GM23338 (cell line): ENCODE measurements at regions not wholly inside any gene's neighbourhood (a gene's known extent, or its start where the extent isn't known, plus 50 kb on each side); places are given as distances from the start of the nearest gene placed in this dataset.

Source experiments
- ATAC-seq: fragments of 200-7000 bp; cut with Tn5 transposase; 3 replicates; pipeline ENCODE4 v1.9.1; 2020
- DNase-seq: peaks from one replicate; pipeline ENCODE4 v3.0.0-alpha.2; 2015; ENCODE audit warnings: low spot score
- H2AFZ ChIP-seq: fragments of 200-600 bp; sonication (generic); 2 replicates; pipeline ENCODE4 v1.8.0; 2016; ENCODE audit warnings: antibody characterized with exemption, mild to moderate bottlenecking, moderate library complexity
- H3F3A ChIP-seq: fragments of 200-600 bp; sonication (generic); replicated peaks from 2 replicates; pipeline ENCODE4 v1.8.0; 2017; ENCODE audit warnings: antibody characterized with exemption, mixed run types, low read depth
- H3K27ac ChIP-seq: fragments of 200-600 bp; sonication (generic); 2 replicates; pipeline ENCODE4 v1.6.1; 2016; ENCODE audit warnings: low read depth
- H3K27me3 ChIP-seq: fragments of 200-600 bp; sonication (generic); 2 replicates; pipeline ENCODE4 v1.8.0; 2016; ENCODE audit warnings: mild to moderate bottlenecking, mixed run types, moderate library complexity; ENCODE audit not compliant: insufficient read depth
- H3K36me3 ChIP-seq: fragments of 200-600 bp; sonication (generic); 2 replicates; pipeline ENCODE4 v1.8.0; 2016; ENCODE audit warnings: mild to moderate bottlenecking; ENCODE audit not compliant: insufficient read depth
- H3K4me1 ChIP-seq: fragments of 200-600 bp; sonication (generic); 2 replicates; pipeline ENCODE4 v1.8.0; 2016; ENCODE audit warnings: mild to moderate bottlenecking, moderate library complexity; ENCODE audit not compliant: insufficient read depth
- H3K4me2 ChIP-seq: fragments of 200-600 bp; sonication (generic); 2 replicates; pipeline ENCODE4 v1.7.1; 2017; ENCODE audit warnings: mixed run types
- H3K4me3 ChIP-seq: fragments of 200-600 bp; sonication (generic); 2 replicates; pipeline ENCODE4 v1.6.1; 2016; ENCODE audit warnings: mixed run types
- H3K79me2 ChIP-seq: fragments of 200-600 bp; sonication (generic); replicated peaks from 2 replicates; pipeline ENCODE4 v1.8.0; 2017; ENCODE audit warnings: mild to moderate bottlenecking; ENCODE audit not compliant: insufficient read depth
- H3K9me2 ChIP-seq: fragments of 200-600 bp; sonication (generic); 2 replicates; pipeline ENCODE4 v1.8.0; 2017; ENCODE audit not compliant: insufficient read depth
- H4K20me1 ChIP-seq: fragments of 200-600 bp; sonication (generic); replicated peaks from 2 replicates; pipeline ENCODE4 v1.8.0; 2017; ENCODE audit warnings: mild to moderate bottlenecking; ENCODE audit not compliant: insufficient read depth
- H3K27ac Mint-ChIP-seq: 2 replicates; pipeline ENCODE4 v1.8.0; 2020; ENCODE audit warnings: inconsistent platforms, mild to moderate bottlenecking, moderate library complexity, mixed read lengths
- H3K27me3 Mint-ChIP-seq: 3 replicates; pipeline ENCODE4 v1.8.0; 2022; ENCODE audit warnings: low read depth, mild to moderate bottlenecking, moderate library complexity, mixed read lengths, inconsistent platforms; ENCODE audit not compliant: insufficient read depth, poor library complexity
- H3K36me3 Mint-ChIP-seq: 3 replicates; pipeline ENCODE4 v1.8.0; 2021; ENCODE audit warnings: low read depth, mild to moderate bottlenecking, inconsistent platforms, moderate library complexity, mixed read lengths
- H3K4me1 Mint-ChIP-seq: 3 replicates; pipeline ENCODE4 v1.8.0; 2020; ENCODE audit warnings: mild to moderate bottlenecking, inconsistent platforms, mixed read lengths
- H3K4me3 Mint-ChIP-seq: 3 replicates; pipeline ENCODE4 v1.8.0; 2021; ENCODE audit warnings: moderate library complexity, mild to moderate bottlenecking, inconsistent platforms, mixed read lengths
- H3K9me3 Mint-ChIP-seq: 3 replicates; pipeline ENCODE4 v1.8.0; 2020; ENCODE audit warnings: moderate library complexity, mild to moderate bottlenecking, inconsistent platforms, mixed read lengths
- CREB1 ChIP-seq: fragments of 250-450 bp; sonication (Bioruptor Pico); IDR thresholded peaks from 2 replicates; pipeline ENCODE4 v1.5.0; 2020; ENCODE audit warnings: low read depth, mild to moderate bottlenecking, moderate library complexity
- ETS1 ChIP-seq: IDR thresholded peaks from 2 replicates; pipeline ENCODE4 v1.6.1; 2016; ENCODE audit warnings: antibody characterized with exemption
- EZH2 ChIP-seq: fragments of 200-600 bp; sonication (generic); IDR thresholded peaks from one replicate; pipeline ENCODE4 v1.8.0; 2017; ENCODE audit warnings: antibody characterized with exemption, mild to moderate bottlenecking, low read depth; ENCODE audit not compliant: unreplicated experiment
- EZH2phosphoT487 ChIP-seq: fragments of 200-600 bp; sonication (generic); IDR thresholded peaks from one replicate; pipeline ENCODE4 v1.8.1; 2018; ENCODE audit warnings: antibody characterized with exemption; ENCODE audit not compliant: unreplicated experiment
- JUNB ChIP-seq: IDR thresholded peaks from one replicate; pipeline ENCODE4 v1.6.1; 2016; ENCODE audit warnings: antibody characterized with exemption; ENCODE audit not compliant: unreplicated experiment
- NANOG ChIP-seq: IDR thresholded peaks from 2 replicates; pipeline ENCODE4 v1.6.1; 2016; ENCODE audit warnings: antibody characterized with exemption, borderline replicate concordance
- POLR2AphosphoS5 ChIP-seq: IDR thresholded peaks from 2 replicates; pipeline ENCODE4 v1.6.1; 2016; ENCODE audit warnings: antibody characterized with exemption, low read depth
- STAT1 ChIP-seq: IDR thresholded peaks from one replicate; pipeline ENCODE4 v1.6.1; 2016; ENCODE audit warnings: antibody characterized with exemption; ENCODE audit not compliant: unreplicated experiment
- ZNF114 ChIP-seq: fragments of 250-450 bp; sonication (Bioruptor Pico); IDR thresholded peaks from 2 replicates; pipeline ENCODE4 v1.5.0; 2020; ENCODE audit warnings: mild to moderate bottlenecking, moderate library complexity
- ZNF331 ChIP-seq: fragments of 250-450 bp; sonication (Bioruptor Pico); IDR thresholded peaks from 2 replicates; pipeline ENCODE4 v1.5.0; 2020; ENCODE audit warnings: low read depth, mild to moderate bottlenecking, moderate library complexity
- ZNF462 ChIP-seq: fragments of 250-450 bp; sonication (Bioruptor Pico); IDR thresholded peaks from 2 replicates; pipeline ENCODE4 v1.5.0; 2020; ENCODE audit warnings: mild to moderate bottlenecking, moderate library complexity
- TF ChIP-seq, protein P1 (sequence below), 2 experiments: fragments of 200-600 bp in 1 of 2; sonication (generic) in 1 of 2; conservative IDR thresholded peaks; 2 replicates each; pipeline versions ENCODE4 v1.5.1 to v1.6.1; 2016 to 2017; ENCODE audit warnings: antibody characterized with exemption in 2 of 2, low read depth in 2 of 2, mild to moderate bottlenecking in 2 of 2, moderate library complexity in 1 of 2
- TF ChIP-seq, protein P2 (sequence below): IDR thresholded peaks from one replicate; pipeline ENCODE4 v1.6.1; 2018; ENCODE audit warnings: antibody characterized with exemption; ENCODE audit not compliant: unreplicated experiment

DNA sequence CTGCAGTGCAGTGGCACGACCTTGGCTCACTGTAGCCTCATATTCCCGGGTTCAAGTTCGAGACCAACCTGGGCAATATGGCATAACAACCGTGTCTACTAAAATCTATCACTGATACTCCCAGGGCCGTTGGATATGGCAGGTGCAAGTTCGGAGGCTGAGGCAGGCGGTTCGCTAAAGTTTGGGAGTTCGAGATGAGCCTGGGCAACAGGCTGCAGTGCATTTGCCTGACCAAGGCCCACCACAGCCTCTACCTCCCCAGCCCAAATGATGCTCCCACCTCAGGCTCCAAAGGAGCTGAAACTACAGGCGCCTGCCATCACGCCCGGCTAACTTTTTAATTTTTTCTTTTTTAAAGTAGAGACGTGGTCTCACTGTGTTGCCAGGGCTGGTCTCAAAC lies 177.1 kb upstream of the ALG10B start:
- H3K27me3 Mint-ChIP-seq = peaks cover 3% of the 10 kb centered on the region
- Histone ChIP-seq H3K27me3 (no peaks in the 10 kb centered on the region), H3K4me2 (no peak overlapping the region), H3F3A (no peaks in the 10 kb centered on the region), H3K79me2 (no peaks in the 10 kb centered on the region), H2AFZ (no peak overlapping the region), H4K20me1 (no peaks in the 10 kb centered on the region), H3K36me3 (no peaks in the 10 kb centered on the region), H3K9me2 (no peaks in the 10 kb centered on the region), H3K4me1 (no peaks in the 10 kb centered on the region), H3K4me3 (no peak overlapping the region), H3K27ac (no peak overlapping the region)
- H3K36me3 Mint-ChIP-seq = peaks cover 36% of the 10 kb centered on the region
- no peak overlapping the region for H3K4me3 Mint-ChIP-seq
- H3K9me3 Mint-ChIP-seq = peaks cover 99% of the 10 kb centered on the region
- TF ChIP-seq ZNF462 (CRISPR knock-in tag) (no peak), CREB1 (CRISPR knock-in tag) (no peak), ZNF114 (CRISPR knock-in tag) (no peak), EZH2 (no peak), EZH2phosphoT487 (no peak), POLR2AphosphoS5 (no peak), JUNB (no peak), NANOG (no peak), ETS1 (no peak), STAT1 (no peak), ZNF331 (no peak)
- TF ChIP-seq, protein P1, sequence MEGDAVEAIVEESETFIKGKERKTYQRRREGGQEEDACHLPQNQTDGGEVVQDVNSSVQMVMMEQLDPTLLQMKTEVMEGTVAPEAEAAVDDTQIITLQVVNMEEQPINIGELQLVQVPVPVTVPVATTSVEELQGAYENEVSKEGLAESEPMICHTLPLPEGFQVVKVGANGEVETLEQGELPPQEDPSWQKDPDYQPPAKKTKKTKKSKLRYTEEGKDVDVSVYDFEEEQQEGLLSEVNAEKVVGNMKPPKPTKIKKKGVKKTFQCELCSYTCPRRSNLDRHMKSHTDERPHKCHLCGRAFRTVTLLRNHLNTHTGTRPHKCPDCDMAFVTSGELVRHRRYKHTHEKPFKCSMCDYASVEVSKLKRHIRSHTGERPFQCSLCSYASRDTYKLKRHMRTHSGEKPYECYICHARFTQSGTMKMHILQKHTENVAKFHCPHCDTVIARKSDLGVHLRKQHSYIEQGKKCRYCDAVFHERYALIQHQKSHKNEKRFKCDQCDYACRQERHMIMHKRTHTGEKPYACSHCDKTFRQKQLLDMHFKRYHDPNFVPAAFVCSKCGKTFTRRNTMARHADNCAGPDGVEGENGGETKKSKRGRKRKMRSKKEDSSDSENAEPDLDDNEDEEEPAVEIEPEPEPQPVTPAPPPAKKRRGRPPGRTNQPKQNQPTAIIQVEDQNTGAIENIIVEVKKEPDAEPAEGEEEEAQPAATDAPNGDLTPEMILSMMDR (conservative IDR thresholded peaks at IDR 0.05; ENCODE audit: low read depth in 2 of 2) = no peak
- TF ChIP-seq, protein P2, sequence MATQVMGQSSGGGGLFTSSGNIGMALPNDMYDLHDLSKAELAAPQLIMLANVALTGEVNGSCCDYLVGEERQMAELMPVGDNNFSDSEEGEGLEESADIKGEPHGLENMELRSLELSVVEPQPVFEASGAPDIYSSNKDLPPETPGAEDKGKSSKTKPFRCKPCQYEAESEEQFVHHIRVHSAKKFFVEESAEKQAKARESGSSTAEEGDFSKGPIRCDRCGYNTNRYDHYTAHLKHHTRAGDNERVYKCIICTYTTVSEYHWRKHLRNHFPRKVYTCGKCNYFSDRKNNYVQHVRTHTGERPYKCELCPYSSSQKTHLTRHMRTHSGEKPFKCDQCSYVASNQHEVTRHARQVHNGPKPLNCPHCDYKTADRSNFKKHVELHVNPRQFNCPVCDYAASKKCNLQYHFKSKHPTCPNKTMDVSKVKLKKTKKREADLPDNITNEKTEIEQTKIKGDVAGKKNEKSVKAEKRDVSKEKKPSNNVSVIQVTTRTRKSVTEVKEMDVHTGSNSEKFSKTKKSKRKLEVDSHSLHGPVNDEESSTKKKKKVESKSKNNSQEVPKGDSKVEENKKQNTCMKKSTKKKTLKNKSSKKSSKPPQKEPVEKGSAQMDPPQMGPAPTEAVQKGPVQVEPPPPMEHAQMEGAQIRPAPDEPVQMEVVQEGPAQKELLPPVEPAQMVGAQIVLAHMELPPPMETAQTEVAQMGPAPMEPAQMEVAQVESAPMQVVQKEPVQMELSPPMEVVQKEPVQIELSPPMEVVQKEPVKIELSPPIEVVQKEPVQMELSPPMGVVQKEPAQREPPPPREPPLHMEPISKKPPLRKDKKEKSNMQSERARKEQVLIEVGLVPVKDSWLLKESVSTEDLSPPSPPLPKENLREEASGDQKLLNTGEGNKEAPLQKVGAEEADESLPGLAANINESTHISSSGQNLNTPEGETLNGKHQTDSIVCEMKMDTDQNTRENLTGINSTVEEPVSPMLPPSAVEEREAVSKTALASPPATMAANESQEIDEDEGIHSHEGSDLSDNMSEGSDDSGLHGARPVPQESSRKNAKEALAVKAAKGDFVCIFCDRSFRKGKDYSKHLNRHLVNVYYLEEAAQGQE = no peak
- no peak for ATAC-seq
- H3K27ac Mint-ChIP-seq = no peak overlapping the region
- no peak for DNase-seq
- no peaks in the 10 kb centered on the region; the same call in 2 of the 3 replicates for H3K4me1 Mint-ChIP-seq
